ENCODE measurements at regions not wholly inside any gene's neighbourhood (a gene's known extent, or its start where the extent isn't known, plus 50 kb on each side); places are given as distances from the start of the nearest gene placed in this dataset.
"Not testable (repeated sequence)": the region's sequence is repeated elsewhere in the genome, so short reads cannot be mapped to it uniquely, and the experiment has no call there.

DNA sequence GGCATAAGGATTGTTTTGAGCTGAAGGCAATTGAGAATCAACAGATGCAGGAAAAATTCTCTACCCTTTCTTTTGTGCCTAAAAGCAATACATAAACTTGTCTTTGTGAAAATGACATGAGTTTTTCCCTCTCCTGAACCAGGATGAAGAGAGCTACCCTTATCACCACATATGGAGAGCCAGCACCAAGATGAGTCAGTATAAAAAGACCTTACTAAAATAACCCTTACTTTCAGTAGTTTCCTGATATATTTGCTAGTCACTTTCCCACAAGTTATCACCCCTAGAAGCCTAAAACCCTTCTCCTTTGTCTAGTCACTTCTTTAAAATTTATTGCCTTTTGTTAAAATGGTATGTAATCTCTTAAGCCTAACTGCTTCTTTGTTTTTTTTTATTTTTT lies 61.9 kb upstream of the ANKRD10 start:
- H3K36me3 ChIP-seq (replicated peaks) = no peaks in the 10 kb centered on the region
- H3K27ac ChIP-seq = no peak overlapping the region
- TF ChIP-seq, protein P1, sequence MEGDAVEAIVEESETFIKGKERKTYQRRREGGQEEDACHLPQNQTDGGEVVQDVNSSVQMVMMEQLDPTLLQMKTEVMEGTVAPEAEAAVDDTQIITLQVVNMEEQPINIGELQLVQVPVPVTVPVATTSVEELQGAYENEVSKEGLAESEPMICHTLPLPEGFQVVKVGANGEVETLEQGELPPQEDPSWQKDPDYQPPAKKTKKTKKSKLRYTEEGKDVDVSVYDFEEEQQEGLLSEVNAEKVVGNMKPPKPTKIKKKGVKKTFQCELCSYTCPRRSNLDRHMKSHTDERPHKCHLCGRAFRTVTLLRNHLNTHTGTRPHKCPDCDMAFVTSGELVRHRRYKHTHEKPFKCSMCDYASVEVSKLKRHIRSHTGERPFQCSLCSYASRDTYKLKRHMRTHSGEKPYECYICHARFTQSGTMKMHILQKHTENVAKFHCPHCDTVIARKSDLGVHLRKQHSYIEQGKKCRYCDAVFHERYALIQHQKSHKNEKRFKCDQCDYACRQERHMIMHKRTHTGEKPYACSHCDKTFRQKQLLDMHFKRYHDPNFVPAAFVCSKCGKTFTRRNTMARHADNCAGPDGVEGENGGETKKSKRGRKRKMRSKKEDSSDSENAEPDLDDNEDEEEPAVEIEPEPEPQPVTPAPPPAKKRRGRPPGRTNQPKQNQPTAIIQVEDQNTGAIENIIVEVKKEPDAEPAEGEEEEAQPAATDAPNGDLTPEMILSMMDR (IDR thresholded peaks at IDR 0.05; ENCODE audit: low read depth, low read length, missing control alignments) = no peak
- H3K4me3 ChIP-seq (ENCODE audit: low read depth, low read length) = no peak overlapping the region
- in situ Hi-C loops (cut with HindIII; ENCODE audit: low pct_ligation_motif_present, low sequenced_read_pairs) = no loop called here
- no peaks in the 10 kb centered on the region for H3K27me3 ChIP-seq (replicated peaks)
- DNase-seq = no peak

DNA sequence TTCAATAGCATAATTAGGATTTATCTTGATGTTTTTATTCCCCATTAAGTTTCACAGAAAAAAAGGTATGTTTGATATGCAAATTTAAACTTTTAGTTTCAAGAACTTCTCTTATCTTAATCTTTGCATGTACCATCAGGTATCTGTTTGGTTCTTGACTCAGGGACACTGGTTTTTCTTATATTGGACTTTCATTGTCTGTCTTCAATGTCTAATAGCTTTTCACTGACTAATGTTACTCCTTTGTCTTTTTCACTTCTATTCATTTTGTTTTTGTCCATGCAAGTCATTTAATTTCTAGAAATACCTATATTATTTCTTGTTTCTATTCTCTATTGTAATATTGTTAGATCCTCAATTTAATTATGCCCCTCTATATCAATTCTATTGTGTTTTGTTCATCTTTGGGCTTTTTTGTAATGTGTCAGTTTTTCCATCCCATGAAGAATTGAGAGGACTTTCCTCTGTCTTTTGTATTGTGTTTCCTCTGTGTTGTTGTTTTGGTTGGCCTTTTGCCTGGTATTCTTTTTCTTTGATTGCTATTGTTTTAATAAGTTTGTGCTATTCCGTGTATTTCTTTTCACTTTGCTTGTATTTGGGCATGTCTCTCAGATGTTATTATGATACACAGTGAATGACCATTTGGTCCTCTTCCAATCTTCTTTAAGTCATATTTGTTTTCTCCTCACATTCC lies 58.3 kb upstream of the ANKRD10 start:
- no peak for DNase-seq
- H3K27me3 ChIP-seq (replicated peaks) = no peaks in the 10 kb centered on the region
- no peak overlapping the region for H3K4me3 ChIP-seq (ENCODE audit: low read depth, low read length)
- TF ChIP-seq, protein P1 (IDR thresholded peaks at IDR 0.05; ENCODE audit: low read depth, low read length, missing control alignments) = no peak
- H3K27ac ChIP-seq = no peak overlapping the region
- H3K36me3 ChIP-seq (replicated peaks) = no peaks in the 10 kb centered on the region
- in situ Hi-C loops (cut with HindIII; ENCODE audit: low pct_ligation_motif_present, low sequenced_read_pairs) = no loop called here

GRCh38 chr13:110971486-110971885 lies 56.6 kb upstream of the ANKRD10 start:
- in situ Hi-C loops (cut with HindIII; ENCODE audit: low pct_ligation_motif_present, low sequenced_read_pairs) = no loop called here
- Histone ChIP-seq H3K27me3 (replicated peaks) (no peaks in the 10 kb centered on the region), H3K36me3 (replicated peaks) (no peaks in the 10 kb centered on the region), H3K4me3 (ENCODE audit: low read depth, low read length) (no peak overlapping the region), H3K27ac (no peak overlapping the region)
- TF ChIP-seq, protein P1 (IDR thresholded peaks at IDR 0.05; ENCODE audit: low read depth, low read length, missing control alignments) = no peak
- DNase-seq = no peak

DNA sequence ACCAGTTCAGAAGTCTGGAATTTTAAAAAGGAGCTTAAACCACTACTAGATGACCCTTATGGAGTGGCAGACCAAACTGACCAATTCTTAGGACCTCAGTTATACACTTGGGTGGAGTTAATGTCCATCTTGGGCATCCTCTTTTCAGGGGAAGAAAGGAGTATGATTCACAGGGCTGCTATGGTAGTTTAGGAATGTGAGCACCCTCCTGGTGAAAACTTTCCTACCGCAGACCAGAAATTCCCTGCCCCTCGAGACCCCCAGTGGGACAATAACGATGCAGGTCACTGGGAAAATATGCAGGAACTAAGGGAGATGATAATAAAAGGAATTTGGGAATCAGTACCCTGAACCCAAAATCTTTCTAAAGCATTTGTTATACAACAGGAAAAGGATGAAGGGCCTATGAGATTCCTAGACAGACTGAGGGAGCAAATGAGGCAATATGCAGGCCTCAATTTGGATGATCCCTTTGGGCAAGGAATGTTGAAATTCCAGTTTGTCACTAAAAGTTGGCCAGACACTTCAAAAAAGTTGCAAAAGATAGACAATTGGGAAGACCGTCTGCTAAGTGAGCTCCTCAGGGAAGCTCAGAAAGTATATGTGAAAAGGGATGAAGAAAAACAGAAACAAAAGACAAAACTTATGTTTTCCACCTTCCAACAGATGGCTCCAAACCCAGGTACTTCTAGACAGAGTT lies 52.4 kb upstream of the ANKRD10 start:
- H3K27me3 ChIP-seq (replicated peaks); DNase-seq; H3K4me3 ChIP-seq (ENCODE audit: low read depth, low read length); H3K27ac ChIP-seq; H3K36me3 ChIP-seq (replicated peaks); in situ Hi-C loops (cut with HindIII; ENCODE audit: low pct_ligation_motif_present, low sequenced_read_pairs): not testable (repeated sequence)

DNA sequence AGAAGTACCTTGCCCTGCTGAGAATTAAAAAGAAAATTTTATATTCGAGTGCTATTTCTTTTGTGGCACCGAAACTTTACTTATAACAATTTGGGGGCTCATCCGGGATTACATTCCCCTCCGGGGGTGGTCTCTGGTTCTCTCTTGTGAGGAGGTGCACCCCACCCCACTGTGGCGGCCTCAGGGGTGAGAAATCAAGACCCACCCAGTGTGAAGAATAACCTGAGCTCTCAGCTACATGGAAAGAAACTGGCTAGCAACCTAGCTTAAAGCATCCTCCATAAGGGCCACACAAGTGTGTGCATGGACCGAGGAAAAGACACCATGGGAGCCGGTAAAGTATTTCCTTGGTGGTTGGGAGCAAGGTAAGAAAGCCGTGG lies 50.9 kb upstream of the ANKRD10 start:
- no peak for DNase-seq
- TF ChIP-seq, protein P1 (IDR thresholded peaks at IDR 0.05; ENCODE audit: low read depth, low read length, missing control alignments) = no peak
- no peak overlapping the region for H3K27ac ChIP-seq
- H3K36me3 ChIP-seq (replicated peaks) = no peaks in the 10 kb centered on the region
- no peak overlapping the region for H3K4me3 ChIP-seq (ENCODE audit: low read depth, low read length)
- H3K27me3 ChIP-seq (replicated peaks) = no peaks in the 10 kb centered on the region
- in situ Hi-C loops (cut with HindIII; ENCODE audit: low pct_ligation_motif_present, low sequenced_read_pairs) = no loop called here

DNA sequence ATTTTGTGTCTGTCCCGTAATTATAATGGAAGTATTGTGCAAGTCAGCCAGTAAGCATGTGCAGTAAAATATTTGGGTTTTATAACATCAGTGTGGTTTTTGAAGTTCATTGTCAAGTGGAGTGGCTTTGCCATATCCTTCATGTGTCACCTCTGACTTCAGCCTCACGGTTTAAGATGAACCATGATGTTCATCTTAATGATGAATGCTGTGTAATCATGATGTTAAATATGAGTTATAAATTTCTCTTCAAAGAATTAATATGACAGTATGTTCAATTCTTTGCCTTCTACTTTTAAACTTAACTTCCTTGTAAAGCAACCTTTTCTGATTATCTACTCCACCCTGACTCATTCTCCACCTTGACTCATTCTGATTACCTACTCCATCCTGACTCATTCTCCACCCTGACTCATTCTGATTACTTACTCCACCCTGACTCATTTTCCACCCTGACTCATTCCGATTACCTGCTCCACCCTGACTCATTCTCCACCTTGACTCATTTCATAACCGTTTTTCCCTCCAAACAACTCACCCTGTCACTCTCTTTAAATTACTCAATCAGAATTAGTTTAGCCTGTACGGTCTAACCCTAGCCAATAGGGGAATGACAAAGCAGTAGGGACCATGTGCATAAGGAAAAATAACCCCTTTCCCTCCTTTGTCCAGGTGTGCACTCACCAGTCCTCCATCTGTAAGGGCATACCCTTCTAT lies 50.3 kb upstream of the ANKRD10 start:
- in situ Hi-C loops (cut with HindIII; ENCODE audit: low pct_ligation_motif_present, low sequenced_read_pairs) = no loop called here

More for the DNA sequence above, 50.3 kb upstream of the ANKRD10 start:
- Histone ChIP-seq H3K36me3 (replicated peaks) (no peaks in the 10 kb centered on the region), H3K27ac (no peak overlapping the region), H3K4me3 (ENCODE audit: low read depth, low read length) (no peak overlapping the region), H3K27me3 (replicated peaks) (no peaks in the 10 kb centered on the region)
- peak; percentile 67 for DNase-seq
- TF ChIP-seq, protein P1 (IDR thresholded peaks at IDR 0.05; ENCODE audit: low read depth, low read length, missing control alignments) = no peak
